H9 (cell line): ENCODE measurements at regions not wholly inside any gene's neighbourhood (a gene's known extent, or its start where the extent isn't known, plus 50 kb on each side); places are given as distances from the start of the nearest gene placed in this dataset.

ENCODE experiments used
- DNase-seq: peaks from one replicate; pipeline ENCODE4 v3.0.0-alpha.2; 2017
- H2AFZ ChIP-seq: one replicate; pipeline ENCODE4 v1.6.1; 2013; ENCODE audit warnings: mild to moderate bottlenecking, low read length, control low read depth, moderate library complexity
- H2AK5ac ChIP-seq: 2 replicates; pipeline ENCODE4 v1.6.1; 2013; ENCODE audit warnings: low read length, control low read depth, mixed read lengths; ENCODE audit not compliant: insufficient read length
- H2BK120ac ChIP-seq: one replicate; pipeline ENCODE4 v1.6.1; 2013; ENCODE audit warnings: low read depth, mild to moderate bottlenecking, low read length, control low read depth, inconsistent platforms; ENCODE audit not compliant: poor library complexity, severe bottlenecking
- H2BK12ac ChIP-seq: 2 replicates; pipeline ENCODE4 v1.6.1; 2013; ENCODE audit warnings: low read length, control low read depth, mixed read lengths, low read depth; ENCODE audit not compliant: insufficient read length
- H2BK15ac ChIP-seq: 2 replicates; pipeline ENCODE4 v1.6.1; 2013; ENCODE audit warnings: low read depth, low read length, control low read depth
- H2BK20ac ChIP-seq: one replicate; pipeline ENCODE4 v1.6.1; 2013; ENCODE audit warnings: low read depth, mild to moderate bottlenecking, low read length, control low read depth, inconsistent platforms; ENCODE audit not compliant: poor library complexity, severe bottlenecking
- H2BK5ac ChIP-seq: 2 replicates; pipeline ENCODE4 v1.6.1; 2013; ENCODE audit warnings: low read length, control low read depth, mixed read lengths; ENCODE audit not compliant: insufficient read length
- H3K14ac ChIP-seq: 2 replicates; pipeline ENCODE4 v1.6.1; 2013; ENCODE audit warnings: low read length, control low read depth; ENCODE audit not compliant: insufficient read depth
- H3K18ac ChIP-seq: 2 replicates; pipeline ENCODE4 v1.6.1; 2013; ENCODE audit warnings: low read depth, mild to moderate bottlenecking, mixed read lengths, low read length, control low read depth; ENCODE audit not compliant: insufficient read length
- H3K23ac ChIP-seq: 2 replicates; pipeline ENCODE4 v1.6.1; 2013; ENCODE audit warnings: low read length, control low read depth, mixed read lengths, low read depth; ENCODE audit not compliant: insufficient read length
- H3K23me2 ChIP-seq: 2 replicates; pipeline ENCODE4 v1.6.1; 2013; ENCODE audit warnings: low read depth, mild to moderate bottlenecking, mixed read lengths, low read length, control low read depth; ENCODE audit not compliant: insufficient read length, poor library complexity, severe bottlenecking
- H3K27ac ChIP-seq: 2 replicates; pipeline ENCODE4 v1.5.1; 2013; ENCODE audit warnings: low read length, control low read depth, mixed read lengths, low read depth; ENCODE audit not compliant: insufficient read length
- H3K27me3 ChIP-seq: 2 replicates; pipeline ENCODE4 v1.6.1; 2013; ENCODE audit warnings: low read length, control low read depth, inconsistent platforms; ENCODE audit not compliant: insufficient read depth
- H3K4ac ChIP-seq: 2 replicates; pipeline ENCODE4 v1.6.1; 2013; ENCODE audit warnings: low read depth, mild to moderate bottlenecking, control low read depth, inconsistent platforms, low read length, moderate library complexity
- H3K4me1 ChIP-seq: 2 replicates; pipeline ENCODE4 v1.6.1; 2013; ENCODE audit warnings: low read length, control low read depth, inconsistent platforms; ENCODE audit not compliant: insufficient read depth
- H3K4me2 ChIP-seq: 2 replicates; pipeline ENCODE4 v1.6.1; 2013; ENCODE audit warnings: low read length, control low read depth, mixed read lengths; ENCODE audit not compliant: insufficient read length, insufficient read depth
- H3K56ac ChIP-seq: 2 replicates; pipeline ENCODE4 v1.6.1; 2013; ENCODE audit warnings: low read depth, mild to moderate bottlenecking, mixed read lengths, low read length, control low read depth; ENCODE audit not compliant: insufficient read length
- H3K79me1 ChIP-seq: 2 replicates; pipeline ENCODE4 v1.6.1; 2013; ENCODE audit warnings: low read depth, mild to moderate bottlenecking, moderate library complexity, low read length, control low read depth, inconsistent platforms; ENCODE audit not compliant: insufficient read depth, poor library complexity, severe bottlenecking
- H3K79me2 ChIP-seq: 2 replicates; pipeline ENCODE4 v1.6.1; 2013; ENCODE audit warnings: low read length, control low read depth, inconsistent platforms; ENCODE audit not compliant: insufficient read depth
- H3K9ac ChIP-seq: 2 replicates; pipeline ENCODE4 v1.6.1; 2013; ENCODE audit warnings: low read length, control low read depth, mixed read lengths; ENCODE audit not compliant: insufficient read length; ENCODE audit errors: extremely low read depth
- H3K9me3 ChIP-seq: one replicate; pipeline ENCODE4 v1.6.1; 2013; ENCODE audit warnings: low read depth, low read length, inconsistent platforms; ENCODE audit not compliant: control insufficient read depth
- H3T11ph ChIP-seq: one replicate; pipeline ENCODE4 v1.6.1; 2013; ENCODE audit warnings: mild to moderate bottlenecking, low read length, control low read depth, inconsistent platforms
- H4K20me1 ChIP-seq: one replicate; pipeline ENCODE4 v1.6.1; 2013; ENCODE audit not compliant: control insufficient read depth, insufficient read length, insufficient read depth
- H4K5ac ChIP-seq: 2 replicates; pipeline ENCODE4 v1.6.1; 2013; ENCODE audit warnings: low read depth, mild to moderate bottlenecking, mixed read lengths, low read length, control low read depth; ENCODE audit not compliant: insufficient read length
- H4K8ac ChIP-seq: replicated peaks from 2 replicates; pipeline ENCODE4 v1.6.1; 2013; ENCODE audit warnings: low read length, control low read depth, mixed read lengths, low read depth; ENCODE audit not compliant: insufficient read length
- H4K91ac ChIP-seq: 2 replicates; pipeline ENCODE4 v1.6.1; 2013; ENCODE audit warnings: low read depth, mild to moderate bottlenecking, moderate library complexity, mixed read lengths, low read length, control low read depth; ENCODE audit not compliant: insufficient read length
- H3K27ac Mint-ChIP-seq, 3 experiments: 2 replicates in 2 of 3; 3 replicates in 1 of 3; pipeline ENCODE4 v1.8.0; 2020 to 2021; ENCODE audit warnings: mixed read lengths in 3 of 3, mild to moderate bottlenecking in 1 of 3, moderate library complexity in 1 of 3
- H3K27me3 Mint-ChIP-seq: 2 replicates; pipeline ENCODE4 v1.8.0; 2021; ENCODE audit warnings: low read depth, mild to moderate bottlenecking, moderate library complexity, mixed read lengths
- H3K36me3 Mint-ChIP-seq, 3 experiments: 2 replicates in 2 of 3; 3 replicates in 1 of 3; pipeline ENCODE4 v1.8.0; 2020 to 2021; ENCODE audit warnings: low read depth in 3 of 3, mixed read lengths in 3 of 3; ENCODE audit not compliant: insufficient read depth in 1 of 3
- H3K4me1 Mint-ChIP-seq, 2 experiments: 2 replicates each; pipeline ENCODE4 v1.8.0; 2020; ENCODE audit warnings: mixed read lengths in 2 of 2
- H3K4me3 Mint-ChIP-seq, 2 experiments: 2 replicates in 1 of 2; 3 replicates in 1 of 2; pipeline ENCODE4 v1.8.0; 2020 to 2021; ENCODE audit warnings: mild to moderate bottlenecking in 2 of 2, mixed read lengths in 2 of 2, moderate library complexity in 1 of 2
- H3K9me3 Mint-ChIP-seq, 2 experiments: 2 replicates in 1 of 2; 3 replicates in 1 of 2; pipeline ENCODE4 v1.8.0; 2020; ENCODE audit warnings: mild to moderate bottlenecking in 2 of 2, mixed read lengths in 2 of 2, moderate library complexity in 1 of 2
- WGBS: extraction: QIAGEN DNeasy Blood & Tissue Kit; methylation state at CpG from one replicate; pipeline ENCODE4 v1.1.7; 2013; ENCODE audit warnings: missing lambda C conversion rate, low lambda C conversion rate, mixed read lengths; ENCODE audit not compliant: insufficient read length; ENCODE audit errors: extremely low coverage; 5-methylcytosine and 5-hydroxymethylcytosine counted together
- TF ChIP-seq, protein P1 (sequence below): fragments of 200-600 bp; sonication (generic); conservative IDR thresholded peaks from 3 replicates; pipeline ENCODE4 v1.8.0; 2021; ENCODE audit warnings: antibody characterized with exemption, mild to moderate bottlenecking

DNA sequence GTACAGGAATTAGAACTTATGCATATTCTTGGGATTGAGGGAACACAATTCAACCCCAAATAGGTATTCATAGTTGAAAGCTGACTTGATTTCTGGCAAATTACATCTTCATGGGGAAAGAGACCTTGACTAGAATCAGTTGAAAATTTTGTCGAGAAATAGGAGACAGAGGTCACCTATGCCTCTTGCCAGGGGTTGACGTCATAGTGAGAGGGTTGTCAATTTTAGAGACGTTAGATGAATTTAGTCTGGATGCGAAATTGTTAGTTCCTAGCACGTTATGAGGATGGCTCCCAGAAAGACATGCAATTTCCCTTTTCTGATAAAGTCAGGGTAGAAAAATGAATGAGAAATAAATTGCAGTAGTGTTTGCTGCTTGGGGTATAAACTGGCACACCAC lies 59.3 kb downstream of the SEC61G start:
- Histone ChIP-seq H4K8ac (no peak overlapping the region), H2BK12ac (no peak overlapping the region), H4K5ac (no peak overlapping the region), H3K79me2 (no peaks in the 10 kb centered on the region), H2BK120ac (no peak overlapping the region), H2AK5ac (no peak overlapping the region), H3K9ac (no peak overlapping the region), H2BK5ac (no peak overlapping the region), H3K79me1 (no peaks in the 10 kb centered on the region), H3K4ac (no peak overlapping the region), H3K4me1 (no peaks in the 10 kb centered on the region), H2BK20ac (no peak overlapping the region), H2AFZ (no peak overlapping the region), H3K23me2 (no peaks in the 10 kb centered on the region), H3K9me3 (no peaks in the 10 kb centered on the region), H3K27ac (no peak overlapping the region), H4K91ac (no peak overlapping the region), H3K4me2 (no peak overlapping the region), H3K56ac (no peak overlapping the region), H3K14ac (no peak overlapping the region), H3T11ph (no peak overlapping the region), H3K23ac (no peak overlapping the region), H4K20me1 (no peaks in the 10 kb centered on the region), H2BK15ac (no peak overlapping the region), H3K18ac (no peak overlapping the region), H3K27me3 (no peaks in the 10 kb centered on the region)
- no peak overlapping the region for H3K27ac Mint-ChIP-seq
- DNase-seq, result no peak
- H3K36me3 Mint-ChIP-seq, result no peaks in the 10 kb centered on the region; a peak in 1 of 7 replicates
- H3K9me3 Mint-ChIP-seq, result no peaks in the 10 kb centered on the region
- TF ChIP-seq, protein P1, sequence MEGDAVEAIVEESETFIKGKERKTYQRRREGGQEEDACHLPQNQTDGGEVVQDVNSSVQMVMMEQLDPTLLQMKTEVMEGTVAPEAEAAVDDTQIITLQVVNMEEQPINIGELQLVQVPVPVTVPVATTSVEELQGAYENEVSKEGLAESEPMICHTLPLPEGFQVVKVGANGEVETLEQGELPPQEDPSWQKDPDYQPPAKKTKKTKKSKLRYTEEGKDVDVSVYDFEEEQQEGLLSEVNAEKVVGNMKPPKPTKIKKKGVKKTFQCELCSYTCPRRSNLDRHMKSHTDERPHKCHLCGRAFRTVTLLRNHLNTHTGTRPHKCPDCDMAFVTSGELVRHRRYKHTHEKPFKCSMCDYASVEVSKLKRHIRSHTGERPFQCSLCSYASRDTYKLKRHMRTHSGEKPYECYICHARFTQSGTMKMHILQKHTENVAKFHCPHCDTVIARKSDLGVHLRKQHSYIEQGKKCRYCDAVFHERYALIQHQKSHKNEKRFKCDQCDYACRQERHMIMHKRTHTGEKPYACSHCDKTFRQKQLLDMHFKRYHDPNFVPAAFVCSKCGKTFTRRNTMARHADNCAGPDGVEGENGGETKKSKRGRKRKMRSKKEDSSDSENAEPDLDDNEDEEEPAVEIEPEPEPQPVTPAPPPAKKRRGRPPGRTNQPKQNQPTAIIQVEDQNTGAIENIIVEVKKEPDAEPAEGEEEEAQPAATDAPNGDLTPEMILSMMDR, result no peak
- no peaks in the 10 kb centered on the region for H3K27me3 Mint-ChIP-seq
- H3K4me1 Mint-ChIP-seq, result no peaks in the 10 kb centered on the region
- no peak overlapping the region for H3K4me3 Mint-ChIP-seq
- WGBS, result no CpG with 5 or more reads among the region's 5 CpGs
